GM12878 (cell line): ENCODE measurements at regions not wholly inside any gene's neighbourhood (a gene's known extent, or its start where the extent isn't known, plus 50 kb on each side); places are given as distances from the start of the nearest gene placed in this dataset.

Source experiments
- CEBPB ChIP-seq, 2 experiments: fragments of 150-350 bp in 1 of 2; IDR thresholded peaks; 2 replicates each; pipeline ENCODE4 v1.6.1; 2012 to 2014; ENCODE audit warnings: low read depth in 2 of 2, low read length in 2 of 2, borderline replicate concordance in 1 of 2, inconsistent platforms in 1 of 2
- CHD1 ChIP-seq: IDR thresholded peaks from 2 replicates; pipeline ENCODE4 v1.6.1; 2012; ENCODE audit warnings: low read depth, low read length, improper control_type of control experiment
- CREB1 ChIP-seq: IDR thresholded peaks from 2 replicates; pipeline ENCODE4 v1.6.1; 2012; ENCODE audit warnings: low read depth, mild to moderate bottlenecking, inconsistent platforms
- EP300 ChIP-seq, 2 experiments: fragments of 150-350 bp in 1 of 2; IDR thresholded peaks; 2 replicates each; pipeline ENCODE4 v1.6.1; 2011 to 2012; ENCODE audit warnings: low read depth in 2 of 2, low read length in 2 of 2, borderline replicate concordance in 1 of 2, improper control_type of control experiment in 1 of 2, inconsistent platforms in 1 of 2; ENCODE audit not compliant: control insufficient read depth in 1 of 2
- EZH2 ChIP-seq: IDR thresholded peaks from 2 replicates; pipeline ENCODE4 v1.6.1; 2012; ENCODE audit warnings: low read depth, mild to moderate bottlenecking, control low read depth, inconsistent platforms, low read length, borderline replicate concordance; ENCODE audit not compliant: control insufficient read depth
- FOXM1 ChIP-seq: IDR thresholded peaks from 2 replicates; pipeline ENCODE4 v1.6.1; 2012; ENCODE audit warnings: low read depth, mild to moderate bottlenecking, inconsistent platforms, low read length, moderate library complexity
- IKZF1 ChIP-seq: fragments of 450-650 bp; conservative IDR thresholded peaks from 2 replicates; pipeline ENCODE4 v1.6.1; 2017; ENCODE audit warnings: antibody characterized with exemption, mild to moderate bottlenecking
- KAT2A ChIP-seq: conservative IDR thresholded peaks from 2 replicates; pipeline ENCODE4 v1.6.1; 2011; ENCODE audit warnings: low read depth, low read length; ENCODE audit not compliant: control insufficient read depth
- MTA2 ChIP-seq: fragments of 450-650 bp; IDR thresholded peaks from 2 replicates; pipeline ENCODE4 v1.6.1; 2016; ENCODE audit warnings: low read depth, mild to moderate bottlenecking, moderate library complexity
- PAX5 ChIP-seq: IDR thresholded peaks from 2 replicates; pipeline ENCODE4 v1.6.1; 2011; ENCODE audit warnings: low read depth, low read length, borderline replicate concordance
- RAD51 ChIP-seq: fragments of 450-650 bp; IDR thresholded peaks from 2 replicates; pipeline ENCODE4 v1.6.1; 2016; ENCODE audit warnings: moderate library complexity, mild to moderate bottlenecking, inconsistent platforms
- RBBP5 ChIP-seq: fragments of 200-600 bp; sonication (generic); conservative IDR thresholded peaks from 2 replicates; pipeline ENCODE4 v1.6.1; 2016
- SIN3A ChIP-seq: IDR thresholded peaks from 2 replicates; pipeline ENCODE4 v1.6.1; 2012; ENCODE audit warnings: low read depth, low read length, improper control_type of control experiment
- SMAD5 ChIP-seq: IDR thresholded peaks from 2 replicates; pipeline ENCODE4 v1.6.1; 2016; ENCODE audit warnings: antibody characterized with exemption, low read depth
- SPI1 ChIP-seq: IDR thresholded peaks from 2 replicates; pipeline ENCODE4 v1.6.1; 2011; ENCODE audit warnings: low read depth, mild to moderate bottlenecking, low read length, moderate library complexity, borderline replicate concordance; ENCODE audit not compliant: insufficient read depth
- STAT3 ChIP-seq: IDR thresholded peaks from 2 replicates; pipeline ENCODE4 v1.6.1; 2011; ENCODE audit warnings: low read depth, low read length, improper control_type of control experiment
- SUZ12 ChIP-seq: fragments of 200-600 bp; sonication (generic); IDR thresholded peaks from one replicate; pipeline ENCODE4 v1.6.1; 2018; ENCODE audit warnings: antibody characterized with exemption, mild to moderate bottlenecking; ENCODE audit not compliant: unreplicated experiment
- TBL1XR1 ChIP-seq: IDR thresholded peaks from 2 replicates; pipeline ENCODE4 v1.6.1; 2012; ENCODE audit warnings: low read depth, low read length, improper control_type of control experiment
- YBX1 ChIP-seq: fragments of 450-650 bp; IDR thresholded peaks from 2 replicates; pipeline ENCODE4 v1.6.1; 2016; ENCODE audit warnings: antibody characterized with exemption
- ZNF24 ChIP-seq: fragments of 450-650 bp; IDR thresholded peaks from 2 replicates; pipeline ENCODE4 v1.6.1; 2017; ENCODE audit warnings: antibody characterized with exemption, mild to moderate bottlenecking
- ZZZ3 ChIP-seq: IDR thresholded peaks from 2 replicates; pipeline ENCODE4 v1.6.1; 2011; ENCODE audit warnings: low read depth; ENCODE audit not compliant: control insufficient read depth, insufficient read length
- TF ChIP-seq, protein P1 (sequence below): IDR thresholded peaks from 2 replicates; pipeline ENCODE4 v1.6.1; 2012; ENCODE audit warnings: low read length, inconsistent platforms
- TF ChIP-seq, protein P2 (sequence below): fragments of 450-650 bp; formaldehyde crosslinking; IDR thresholded peaks from 2 replicates; pipeline ENCODE4 v1.4.0; 2020; ENCODE audit warnings: mild to moderate bottlenecking, moderate library complexity
- TF ChIP-seq, protein P3 (sequence below): IDR thresholded peaks from 2 replicates; pipeline ENCODE4 v1.6.1; 2011; ENCODE audit warnings: low read depth, low read length, improper control_type of control experiment, borderline replicate concordance

DNA sequence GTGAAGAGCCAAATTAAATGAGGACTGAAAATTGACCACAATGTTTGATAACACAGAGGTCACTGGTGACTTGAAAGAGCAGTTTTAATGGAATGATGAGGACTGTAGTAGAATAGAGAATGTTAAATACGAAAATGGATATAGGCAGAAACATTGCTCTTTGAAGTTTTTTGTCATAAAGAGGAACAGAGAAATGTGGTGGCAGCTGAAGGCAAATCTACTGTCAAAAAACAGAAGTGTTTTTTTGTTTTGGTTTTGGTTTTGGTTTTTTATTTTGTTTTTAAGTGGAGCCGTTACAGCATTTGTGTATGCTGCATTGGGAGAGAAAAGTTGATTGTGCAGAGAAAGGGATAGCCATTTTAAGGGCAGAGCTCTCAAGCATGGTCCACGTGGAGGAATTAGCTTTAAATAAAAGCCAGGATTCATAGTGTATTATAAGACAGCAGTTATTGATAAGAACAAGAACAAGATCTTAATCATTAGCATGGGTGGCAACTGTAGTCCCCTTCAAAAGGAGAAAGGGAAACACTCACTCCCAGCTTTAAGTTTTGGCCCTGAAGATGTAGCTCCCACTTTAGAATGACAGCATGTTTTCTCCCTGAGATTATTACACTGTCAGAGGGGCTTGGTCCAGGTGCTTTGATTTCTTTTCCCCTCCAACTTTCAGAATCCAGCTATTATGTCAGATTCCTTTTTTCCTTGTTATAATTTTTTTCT, 156.7 kb upstream of the BET1 start (continued):
- TF ChIP-seq ZZZ3, result no peak
- peak in 1 of 2 experiments; percentile 56; a peak in 1 of 4 replicates for TF ChIP-seq CEBPB (IDR thresholded peaks at IDR 0.05; ENCODE audit: borderline replicate concordance in 1 of 2, low read depth in 2 of 2, low read length in 2 of 2)
- TF ChIP-seq SUZ12, result no peak
- peak; percentile 81; the same call in 1 of the 2 replicates for TF ChIP-seq STAT3
- TF ChIP-seq CHD1, result no peak
- TF ChIP-seq IKZF1, result peak; percentile 86
- peak; percentile 72 for TF ChIP-seq CREB1
- TF ChIP-seq SPI1, result peak; percentile 99
- TF ChIP-seq, protein P1, sequence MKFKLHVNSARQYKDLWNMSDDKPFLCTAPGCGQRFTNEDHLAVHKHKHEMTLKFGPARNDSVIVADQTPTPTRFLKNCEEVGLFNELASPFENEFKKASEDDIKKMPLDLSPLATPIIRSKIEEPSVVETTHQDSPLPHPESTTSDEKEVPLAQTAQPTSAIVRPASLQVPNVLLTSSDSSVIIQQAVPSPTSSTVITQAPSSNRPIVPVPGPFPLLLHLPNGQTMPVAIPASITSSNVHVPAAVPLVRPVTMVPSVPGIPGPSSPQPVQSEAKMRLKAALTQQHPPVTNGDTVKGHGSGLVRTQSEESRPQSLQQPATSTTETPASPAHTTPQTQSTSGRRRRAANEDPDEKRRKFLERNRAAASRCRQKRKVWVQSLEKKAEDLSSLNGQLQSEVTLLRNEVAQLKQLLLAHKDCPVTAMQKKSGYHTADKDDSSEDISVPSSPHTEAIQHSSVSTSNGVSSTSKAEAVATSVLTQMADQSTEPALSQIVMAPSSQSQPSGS, result peak; percentile 91
- TF ChIP-seq, protein P2, sequence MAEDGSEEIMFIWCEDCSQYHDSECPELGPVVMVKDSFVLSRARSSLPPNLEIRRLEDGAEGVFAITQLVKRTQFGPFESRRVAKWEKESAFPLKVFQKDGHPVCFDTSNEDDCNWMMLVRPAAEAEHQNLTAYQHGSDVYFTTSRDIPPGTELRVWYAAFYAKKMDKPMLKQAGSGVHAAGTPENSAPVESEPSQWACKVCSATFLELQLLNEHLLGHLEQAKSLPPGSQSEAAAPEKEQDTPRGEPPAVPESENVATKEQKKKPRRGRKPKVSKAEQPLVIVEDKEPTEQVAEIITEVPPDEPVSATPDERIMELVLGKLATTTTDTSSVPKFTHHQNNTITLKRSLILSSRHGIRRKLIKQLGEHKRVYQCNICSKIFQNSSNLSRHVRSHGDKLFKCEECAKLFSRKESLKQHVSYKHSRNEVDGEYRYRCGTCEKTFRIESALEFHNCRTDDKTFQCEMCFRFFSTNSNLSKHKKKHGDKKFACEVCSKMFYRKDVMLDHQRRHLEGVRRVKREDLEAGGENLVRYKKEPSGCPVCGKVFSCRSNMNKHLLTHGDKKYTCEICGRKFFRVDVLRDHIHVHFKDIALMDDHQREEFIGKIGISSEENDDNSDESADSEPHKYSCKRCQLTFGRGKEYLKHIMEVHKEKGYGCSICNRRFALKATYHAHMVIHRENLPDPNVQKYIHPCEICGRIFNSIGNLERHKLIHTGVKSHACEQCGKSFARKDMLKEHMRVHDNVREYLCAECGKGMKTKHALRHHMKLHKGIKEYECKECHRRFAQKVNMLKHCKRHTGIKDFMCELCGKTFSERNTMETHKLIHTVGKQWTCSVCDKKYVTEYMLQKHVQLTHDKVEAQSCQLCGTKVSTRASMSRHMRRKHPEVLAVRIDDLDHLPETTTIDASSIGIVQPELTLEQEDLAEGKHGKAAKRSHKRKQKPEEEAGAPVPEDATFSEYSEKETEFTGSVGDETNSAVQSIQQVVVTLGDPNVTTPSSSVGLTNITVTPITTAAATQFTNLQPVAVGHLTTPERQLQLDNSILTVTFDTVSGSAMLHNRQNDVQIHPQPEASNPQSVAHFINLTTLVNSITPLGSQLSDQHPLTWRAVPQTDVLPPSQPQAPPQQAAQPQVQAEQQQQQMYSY (CRISPR knock-in tag), result no peak
- peak; percentile 43; the same call in 1 of the 2 replicates for TF ChIP-seq PAX5
- TF ChIP-seq FOXM1, result peak; percentile 80; the same call in 1 of the 2 replicates
- no peak for TF ChIP-seq RBBP5
- peak; percentile 98 to 99 for TF ChIP-seq EP300 (IDR thresholded peaks at IDR 0.05; ENCODE audit: borderline replicate concordance in 1 of 2, control insufficient read depth in 1 of 2, low read depth in 2 of 2, low read length in 2 of 2)
- TF ChIP-seq, protein P3, sequence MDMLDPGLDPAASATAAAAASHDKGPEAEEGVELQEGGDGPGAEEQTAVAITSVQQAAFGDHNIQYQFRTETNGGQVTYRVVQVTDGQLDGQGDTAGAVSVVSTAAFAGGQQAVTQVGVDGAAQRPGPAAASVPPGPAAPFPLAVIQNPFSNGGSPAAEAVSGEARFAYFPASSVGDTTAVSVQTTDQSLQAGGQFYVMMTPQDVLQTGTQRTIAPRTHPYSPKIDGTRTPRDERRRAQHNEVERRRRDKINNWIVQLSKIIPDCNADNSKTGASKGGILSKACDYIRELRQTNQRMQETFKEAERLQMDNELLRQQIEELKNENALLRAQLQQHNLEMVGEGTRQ, result no peak
- peak; percentile 55 for TF ChIP-seq RAD51
- TF ChIP-seq SMAD5, result no peak
- no peak for TF ChIP-seq KAT2A
- TF ChIP-seq EZH2, result no peak
- no peak for TF ChIP-seq SIN3A
- TF ChIP-seq TBL1XR1, result peak; percentile 90
- TF ChIP-seq YBX1, result no peak
- TF ChIP-seq MTA2, result peak; percentile 100
- peak; percentile 82 for TF ChIP-seq ZNF24
